ENCODE measurements at regions not wholly inside any gene's neighbourhood (a gene's known extent, or its start where the extent isn't known, plus 50 kb on each side); places are given as distances from the start of the nearest gene placed in this dataset.

DNA sequence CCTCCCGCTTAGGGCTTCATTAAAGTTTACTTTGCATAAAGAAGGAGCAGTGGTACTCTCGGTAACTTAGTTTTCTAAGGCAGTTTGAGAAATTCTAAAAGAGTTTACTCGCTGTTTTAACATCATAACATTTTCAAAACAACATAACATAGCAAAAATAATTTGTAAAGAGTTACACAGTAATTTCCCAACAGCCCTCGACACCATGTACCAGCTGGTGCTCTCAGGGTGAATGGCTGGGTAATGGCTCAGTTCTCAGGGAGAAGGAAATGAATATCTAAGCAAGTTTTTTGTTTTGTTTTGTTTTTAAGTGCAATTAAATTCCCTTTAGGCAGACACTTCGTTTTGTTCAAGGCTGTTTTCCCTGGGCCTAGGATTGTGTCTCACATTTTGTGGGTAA lies 435.3 kb downstream of the C4orf33 start:
- 83 to 89% methylated on average over 5 of the region's 5 CpGs for whole genome bisulfite sequencing, 2 donors
- TF ChIP-seq, protein P1, sequence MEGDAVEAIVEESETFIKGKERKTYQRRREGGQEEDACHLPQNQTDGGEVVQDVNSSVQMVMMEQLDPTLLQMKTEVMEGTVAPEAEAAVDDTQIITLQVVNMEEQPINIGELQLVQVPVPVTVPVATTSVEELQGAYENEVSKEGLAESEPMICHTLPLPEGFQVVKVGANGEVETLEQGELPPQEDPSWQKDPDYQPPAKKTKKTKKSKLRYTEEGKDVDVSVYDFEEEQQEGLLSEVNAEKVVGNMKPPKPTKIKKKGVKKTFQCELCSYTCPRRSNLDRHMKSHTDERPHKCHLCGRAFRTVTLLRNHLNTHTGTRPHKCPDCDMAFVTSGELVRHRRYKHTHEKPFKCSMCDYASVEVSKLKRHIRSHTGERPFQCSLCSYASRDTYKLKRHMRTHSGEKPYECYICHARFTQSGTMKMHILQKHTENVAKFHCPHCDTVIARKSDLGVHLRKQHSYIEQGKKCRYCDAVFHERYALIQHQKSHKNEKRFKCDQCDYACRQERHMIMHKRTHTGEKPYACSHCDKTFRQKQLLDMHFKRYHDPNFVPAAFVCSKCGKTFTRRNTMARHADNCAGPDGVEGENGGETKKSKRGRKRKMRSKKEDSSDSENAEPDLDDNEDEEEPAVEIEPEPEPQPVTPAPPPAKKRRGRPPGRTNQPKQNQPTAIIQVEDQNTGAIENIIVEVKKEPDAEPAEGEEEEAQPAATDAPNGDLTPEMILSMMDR (IDR thresholded peaks at IDR 0.05), result no peak
- TF ChIP-seq POLR2A (IDR thresholded peaks at IDR 0.05), result no peak
- Histone ChIP-seq H3K4me3 (replicated peaks in 1 of 3) (no peak overlapping the region), H3K27me3 (no peaks in the 10 kb centered on the region), H3K4me1 (no peaks in the 10 kb centered on the region), H3K27ac (no peak overlapping the region), H3K9me3 (no peaks in the 10 kb centered on the region), H3K36me3 (no peaks in the 10 kb centered on the region)
- intact Hi-C loops (cut with DNase I), result no loop called here
- DNase-seq, result no peak

DNA sequence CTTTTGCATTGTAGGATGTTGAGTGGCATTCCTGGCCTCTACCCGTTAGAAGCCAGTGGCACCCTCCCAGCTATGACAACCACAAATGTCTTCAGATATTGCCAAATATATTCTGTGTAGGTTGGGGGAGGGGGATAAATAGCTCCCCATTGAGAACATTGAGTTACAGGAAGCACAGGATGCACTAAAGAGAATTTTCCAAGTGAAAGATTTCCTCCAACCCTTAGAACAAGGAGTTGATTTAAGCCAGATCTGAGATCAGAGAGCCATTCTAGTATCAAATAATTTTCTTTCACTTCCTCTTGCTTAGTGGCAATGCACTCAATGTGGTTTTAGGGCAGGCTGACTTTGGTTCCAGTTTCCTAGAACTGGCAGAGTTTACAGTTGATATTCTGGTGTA lies 436.6 kb downstream of the C4orf33 start:
- Histone ChIP-seq H3K4me1 (no peaks in the 10 kb centered on the region), H3K9me3 (no peaks in the 10 kb centered on the region), H3K27ac (no peak overlapping the region), H3K27me3 (no peaks in the 10 kb centered on the region), H3K4me3 (replicated peaks in 1 of 3) (no peak overlapping the region), H3K36me3 (no peaks in the 10 kb centered on the region)
- WGBS, 2 donors, result 50 to 71% methylated on average over 1 of the region's 1 CpG
- TF ChIP-seq, protein P1 (IDR thresholded peaks at IDR 0.05), result no peak
- TF ChIP-seq POLR2A (IDR thresholded peaks at IDR 0.05), result no peak
- intact Hi-C loops (cut with DNase I), result no loop called here
- no peak for DNase-seq

DNA sequence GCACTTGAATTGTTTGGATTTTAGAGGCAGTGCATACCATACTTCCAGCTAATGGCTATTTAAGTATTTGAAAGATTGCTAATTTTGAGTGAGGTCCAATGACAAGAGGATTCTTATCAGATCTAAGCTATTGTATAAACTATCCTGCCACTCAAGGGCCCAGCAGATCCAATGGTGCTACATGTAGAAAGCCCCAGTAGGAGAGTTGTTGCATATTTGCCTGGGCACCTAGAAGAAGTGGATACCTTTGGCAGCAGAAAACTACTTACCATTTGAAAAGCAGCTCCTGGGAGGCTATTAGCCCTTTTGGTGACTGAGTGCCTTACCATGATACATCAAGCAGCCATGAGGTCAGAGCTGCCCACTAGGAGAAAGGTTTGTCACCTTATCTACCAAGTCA lies 447.3 kb downstream of the C4orf33 start:
- no peaks in the 10 kb centered on the region for H3K27me3 ChIP-seq
- H3K36me3 ChIP-seq, result no peaks in the 10 kb centered on the region
- intact Hi-C loops (cut with DNase I), result no loop called here
- no peak for DNase-seq
- no peak overlapping the region for H3K4me3 ChIP-seq (replicated peaks in 1 of 3)
- no peaks in the 10 kb centered on the region for H3K9me3 ChIP-seq
- TF ChIP-seq, protein P1 (IDR thresholded peaks at IDR 0.05), result no peak
- TF ChIP-seq POLR2A (IDR thresholded peaks at IDR 0.05), result no peak
- no peak overlapping the region for H3K27ac ChIP-seq
- no peaks in the 10 kb centered on the region for H3K4me1 ChIP-seq

DNA sequence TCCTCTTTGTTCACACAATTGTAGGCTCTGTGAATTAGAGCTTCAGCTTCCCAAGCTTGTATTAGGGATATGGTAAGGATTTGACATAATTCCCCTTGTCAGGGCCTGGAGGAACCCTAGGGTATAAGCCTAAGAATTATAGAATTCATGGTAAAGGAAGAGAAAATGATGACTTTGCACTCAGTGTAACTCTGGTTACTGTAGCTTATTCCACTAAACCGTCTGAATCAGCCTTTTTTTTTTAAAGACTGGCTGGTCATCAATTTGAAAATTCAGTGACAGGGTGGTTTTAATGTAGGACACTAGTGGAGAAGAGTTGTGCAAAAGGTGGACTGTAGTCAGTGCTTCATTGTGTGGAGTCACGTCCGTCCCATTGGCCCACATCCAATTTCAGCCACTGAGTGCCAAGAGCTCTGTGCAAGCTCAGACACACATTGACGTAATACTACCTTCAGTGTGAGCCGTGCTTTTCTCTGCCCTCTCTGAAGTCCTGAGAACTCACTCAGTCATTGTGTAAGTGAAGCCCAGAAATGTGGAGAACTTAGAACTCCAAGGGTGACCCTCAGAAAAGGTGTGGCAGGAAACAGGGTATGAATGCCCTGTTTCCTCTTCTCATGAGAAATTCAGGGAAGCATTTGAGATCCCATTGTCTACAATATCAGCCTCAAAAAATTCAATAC lies 449.8 kb downstream of the C4orf33 start:
- Histone ChIP-seq H3K27ac (no peak overlapping the region), H3K27me3 (no peaks in the 10 kb centered on the region), H3K4me1 (no peaks in the 10 kb centered on the region), H3K36me3 (no peaks in the 10 kb centered on the region), H3K9me3 (no peaks in the 10 kb centered on the region), H3K4me3 (replicated peaks in 1 of 3) (no peak overlapping the region)
- WGBS, 2 donors, result 12 to 29% methylated on average over 5 of the region's 5 CpGs
- TF ChIP-seq, protein P1 (IDR thresholded peaks at IDR 0.05), result no peak
- TF ChIP-seq POLR2A (IDR thresholded peaks at IDR 0.05), result no peak
- DNase-seq, result peak; percentile 45 to 51
- intact Hi-C loops (cut with DNase I), result no loop called here

DNA sequence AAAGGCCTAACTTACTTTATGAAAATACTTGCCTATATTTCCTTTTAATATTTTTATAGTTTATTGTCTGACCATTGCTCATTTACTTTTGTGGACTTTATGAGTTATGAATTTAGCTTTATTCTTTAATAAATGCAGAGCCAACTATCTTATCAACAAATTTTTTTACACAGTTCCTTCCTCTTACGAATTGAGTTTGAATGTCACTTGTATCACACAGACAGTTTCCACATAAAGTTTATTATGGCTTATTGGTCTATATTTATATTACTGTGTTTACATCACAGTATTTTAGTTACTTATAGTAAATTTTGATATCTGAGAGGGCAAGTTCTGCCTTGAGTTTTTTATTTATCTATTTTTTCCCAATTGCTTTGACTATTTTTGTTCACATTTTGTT lies 450.6 kb downstream of the C4orf33 start:
- Histone ChIP-seq H3K9me3 (no peaks in the 10 kb centered on the region), H3K27ac (no peak overlapping the region), H3K4me1 (no peaks in the 10 kb centered on the region), H3K27me3 (no peaks in the 10 kb centered on the region), H3K4me3 (replicated peaks in 1 of 3) (no peak overlapping the region), H3K36me3 (no peaks in the 10 kb centered on the region)
- 68 to 75% methylated on average over 1 of the region's 1 CpG for WGBS, 2 donors
- DNase-seq, result no peak
- no peak for TF ChIP-seq POLR2A (IDR thresholded peaks at IDR 0.05)
- TF ChIP-seq, protein P1 (IDR thresholded peaks at IDR 0.05), result no peak
- intact Hi-C loops (cut with DNase I), result no loop called here
